ENCODE measurements at regions not wholly inside any gene's neighbourhood (a gene's known extent, or its start where the extent isn't known, plus 50 kb on each side); places are given as distances from the start of the nearest gene placed in this dataset.
"Not testable (repeated sequence)": the region's sequence is repeated elsewhere in the genome, so short reads cannot be mapped to it uniquely, and the experiment has no call there.

GRCh38 chr5:104080646-104081175 lies 518.1 kb upstream of the NUDT12 start:
- H3K9ac ChIP-seq (ENCODE audit: low read depth in 1 of 2, low read length in 2 of 2): no peak overlapping the region
- 57% methylated on average over 2 of the region's 2 CpGs for WGBS

GRCh38 chr5:104079861-104080645 lies 517.5 kb upstream of the NUDT12 start:
- not testable (repeated sequence) for DNase-seq (ENCODE audit: low spot score); H3K4me3 ChIP-seq (ENCODE audit: low read depth in 1 of 3, low read length in 3 of 3); H3K4me1 ChIP-seq (ENCODE audit: control insufficient read depth in 4 of 4, insufficient read depth in 4 of 4, low read length in 3 of 4); H3K27ac ChIP-seq (ENCODE audit: low read depth in 1 of 2, low read length in 2 of 2); H3K9ac ChIP-seq (ENCODE audit: low read depth in 1 of 2, low read length in 2 of 2); H3K27me3 ChIP-seq (ENCODE audit: control insufficient read depth in 4 of 4, insufficient read depth in 4 of 4, low read length in 3 of 4); H3K36me3 ChIP-seq (ENCODE audit: control insufficient read depth in 4 of 4, insufficient read depth in 3 of 4, low read depth in 1 of 4, low read length in 3 of 4); H3K9me3 ChIP-seq (ENCODE audit: control insufficient read depth in 4 of 4, low read length in 3 of 4)
- 87% methylated on average over 27 of the region's 29 CpGs for WGBS

More at GRCh38 chr5:104080646-104081175, 518.1 kb upstream of the NUDT12 start:
- H3K9me3 ChIP-seq (ENCODE audit: control insufficient read depth in 4 of 4, low read length in 3 of 4): no peaks in the 10 kb centered on the region
- no peak overlapping the region for H3K27ac ChIP-seq (ENCODE audit: low read depth in 1 of 2, low read length in 2 of 2)
- no peaks in the 10 kb centered on the region for H3K4me1 ChIP-seq (ENCODE audit: control insufficient read depth in 4 of 4, insufficient read depth in 4 of 4, low read length in 3 of 4)
- H3K36me3 ChIP-seq (ENCODE audit: control insufficient read depth in 4 of 4, insufficient read depth in 3 of 4, low read depth in 1 of 4, low read length in 3 of 4): no peaks in the 10 kb centered on the region
- no peaks in the 10 kb centered on the region for H3K27me3 ChIP-seq (ENCODE audit: control insufficient read depth in 4 of 4, insufficient read depth in 4 of 4, low read length in 3 of 4)
- TF ChIP-seq RAD21 (IDR thresholded peaks at IDR 0.05) (no peak), CTCF (IDR thresholded peaks at IDR 0.05; ENCODE audit: low read depth, low read length, missing input control) (no peak), YY1 (IDR thresholded peaks at IDR 0.05) (no peak), GABPA (IDR thresholded peaks at IDR 0.05 in 1 of 2, conservative IDR thresholded peaks at IDR 0.05 in 1 of 2) (no peak), HNF4G (IDR thresholded peaks at IDR 0.05) (no peak), FOXA2 (IDR thresholded peaks at IDR 0.05) (no peak), SP1 (IDR thresholded peaks at IDR 0.05) (no peak), NR2F2 (IDR thresholded peaks at IDR 0.05) (no peak), RXRA (IDR thresholded peaks at IDR 0.05) (no peak), ZBTB33 (IDR thresholded peaks at IDR 0.05) (no peak), FOXA1 (IDR thresholded peaks at IDR 0.05) (no peak), JUND (IDR thresholded peaks at IDR 0.05) (no peak), MAX (IDR thresholded peaks at IDR 0.05) (no peak), HNF4A (conservative IDR thresholded peaks at IDR 0.05) (no peak), ATF3 (IDR thresholded peaks at IDR 0.05) (no peak), REST (IDR thresholded peaks at IDR 0.05) (no peak), TAF1 (conservative IDR thresholded peaks at IDR 0.05) (no peak)
- no peak for DNase-seq (ENCODE audit: low spot score)
- H3K4me3 ChIP-seq (ENCODE audit: low read depth in 1 of 3, low read length in 3 of 3): no peak overlapping the region

All from liver (tissue), 8 donors.